GM18517 (cell line): ENCODE measurements at regions not wholly inside any gene's neighbourhood (a gene's known extent, or its start where the extent isn't known, plus 50 kb on each side); places are given as distances from the start of the nearest gene placed in this dataset.

Experiments
- ATAC-seq: cut with Tn5 transposase; IDR thresholded peaks from one replicate; pipeline ENCODE4 v1.9.1; 2021; ENCODE audit warnings: mild to moderate bottlenecking, moderate library complexity; ENCODE audit not compliant: unreplicated experiment

DNA sequence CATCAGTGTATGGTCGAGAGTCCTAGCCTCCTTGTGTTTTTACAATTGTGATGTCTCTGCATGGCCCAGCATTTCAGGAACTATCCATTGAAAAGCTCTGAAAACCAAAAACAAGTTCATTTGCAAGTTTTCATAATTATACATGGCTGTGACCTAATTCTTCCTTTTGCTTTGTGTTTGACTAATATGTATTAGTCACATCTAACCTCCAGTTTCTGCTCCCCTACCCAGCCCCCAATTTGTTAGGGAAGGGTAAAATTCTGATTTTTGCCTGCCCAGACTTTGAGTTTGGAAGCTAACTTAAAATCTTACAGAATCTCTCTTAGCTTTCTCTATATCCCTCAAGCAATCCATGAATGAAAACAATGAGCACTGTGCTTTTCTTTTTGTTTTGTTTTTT, 128.2 kb upstream of the SEMA6A start:
- ATAC-seq, result no peak

DNA sequence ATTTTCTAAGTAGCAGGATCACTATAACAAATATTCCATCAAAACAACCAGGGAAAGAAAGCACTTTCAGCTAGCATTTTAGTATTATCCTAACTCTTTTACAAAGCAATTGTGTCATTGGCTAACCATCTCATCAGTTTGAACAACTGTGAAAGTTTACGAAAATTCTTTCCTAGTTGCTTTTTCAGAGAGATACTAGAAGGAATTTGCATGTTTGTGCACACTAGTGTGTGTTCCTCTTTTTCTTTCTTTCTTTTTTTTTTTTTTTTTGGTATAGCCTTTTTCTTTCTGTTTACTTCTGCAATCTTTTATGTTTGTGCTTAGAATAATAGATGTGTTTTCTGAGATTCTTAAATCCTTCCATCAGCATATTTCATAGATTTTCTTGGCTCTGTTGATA, 124.7 kb upstream of the SEMA6A start:
- peak; percentile 47 for ATAC-seq

DNA sequence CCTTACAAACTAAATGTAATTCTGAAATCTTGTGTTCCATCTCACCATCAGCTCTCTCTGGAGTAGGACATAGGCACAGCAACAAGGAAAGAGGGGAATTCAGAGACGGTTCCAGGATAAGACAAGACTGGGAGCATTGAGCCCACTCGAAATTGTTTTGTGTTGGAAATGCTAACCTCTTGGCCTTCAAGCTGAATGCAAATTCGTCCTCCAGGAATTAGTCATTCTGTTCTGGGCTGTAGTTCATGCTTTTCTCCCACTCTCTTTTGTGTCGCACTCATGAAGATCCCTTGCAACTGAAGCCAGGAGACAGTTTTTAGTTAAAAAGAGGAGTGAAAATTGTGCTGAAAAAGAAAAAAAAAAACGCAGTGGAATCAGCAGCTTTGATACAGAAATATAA, 121.7 kb upstream of the SEMA6A start:
- peak; percentile 89 for ATAC-seq

DNA sequence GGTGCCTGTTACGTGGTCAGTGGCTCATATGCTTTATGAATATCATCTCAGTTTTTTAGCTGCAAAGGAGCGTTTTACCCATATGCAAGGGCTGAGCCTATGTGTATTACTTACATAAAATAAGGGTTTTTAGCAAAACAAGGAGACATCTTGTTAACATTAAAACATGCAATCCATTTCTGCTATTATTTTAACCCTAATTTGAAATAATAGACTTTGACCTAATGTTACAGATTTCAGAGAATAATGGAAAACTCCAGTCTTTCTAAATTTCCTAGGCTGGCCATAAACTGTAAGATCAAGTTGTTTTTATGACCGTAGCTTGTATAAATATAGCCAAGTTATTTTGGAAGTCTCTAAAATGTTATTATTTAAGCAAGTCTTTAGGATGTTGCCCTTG, 121.1 kb upstream of the SEMA6A start:
- no peak for ATAC-seq

DNA sequence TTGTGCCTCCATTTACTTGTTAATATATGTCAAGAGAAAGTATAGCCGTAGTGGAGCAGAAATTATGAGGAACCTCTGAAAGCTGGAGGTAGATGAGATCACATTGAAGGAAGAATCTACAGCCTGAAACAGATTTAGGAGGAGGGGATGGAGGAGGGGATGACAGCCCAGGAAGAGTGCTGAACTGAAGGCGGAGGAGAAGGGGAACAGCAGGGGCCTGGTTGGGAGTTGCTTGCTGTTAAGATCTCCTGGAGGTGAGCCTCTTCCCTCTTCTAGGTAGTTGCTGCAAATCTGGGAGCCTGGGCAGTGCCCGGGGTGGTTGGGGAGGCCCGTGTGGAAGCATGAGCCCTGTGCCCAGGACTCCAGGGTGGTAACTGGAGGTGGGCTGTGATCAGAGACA, 111.8 kb upstream of the SEMA6A start:
- no peak for ATAC-seq

DNA sequence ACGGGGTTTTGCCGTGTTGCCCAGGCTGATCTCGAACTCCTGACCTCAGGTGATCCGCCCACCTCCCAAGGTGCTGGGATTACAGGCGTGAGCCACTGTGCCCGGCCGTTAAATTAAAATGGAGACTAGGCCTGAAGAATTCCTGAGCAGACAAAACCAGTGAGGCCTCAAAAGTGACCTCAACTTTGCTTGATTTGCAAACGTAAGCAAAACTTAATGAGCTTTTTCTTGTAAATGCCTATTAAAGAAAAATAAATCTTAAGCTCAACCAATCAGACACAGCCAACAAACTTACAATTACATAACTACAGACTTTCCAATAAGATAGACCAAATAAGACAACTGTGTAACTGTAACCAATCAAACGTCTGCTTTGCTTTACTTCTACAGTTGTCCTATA, 111.3 kb upstream of the SEMA6A start:
- no peak for ATAC-seq

DNA sequence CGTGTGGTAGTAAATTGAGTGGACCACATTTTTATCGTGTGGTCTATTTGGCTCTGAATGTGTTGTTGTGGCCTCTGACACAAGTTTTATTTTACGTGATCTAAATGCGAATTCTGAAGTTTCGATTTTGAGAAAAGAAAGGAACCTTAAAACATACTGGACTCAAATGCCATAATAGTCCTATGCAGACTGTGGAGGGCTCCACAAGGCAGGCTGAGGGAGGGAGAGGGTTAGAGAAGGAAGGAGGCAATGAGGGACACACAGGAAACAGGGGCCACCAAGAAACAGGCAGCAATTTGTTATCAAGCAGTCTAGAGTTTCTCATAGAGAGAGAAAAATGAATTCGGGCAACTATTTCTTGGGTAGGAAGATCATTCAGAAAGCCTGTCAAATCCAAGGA, 110.4 kb upstream of the SEMA6A start:
- no peak for ATAC-seq

DNA sequence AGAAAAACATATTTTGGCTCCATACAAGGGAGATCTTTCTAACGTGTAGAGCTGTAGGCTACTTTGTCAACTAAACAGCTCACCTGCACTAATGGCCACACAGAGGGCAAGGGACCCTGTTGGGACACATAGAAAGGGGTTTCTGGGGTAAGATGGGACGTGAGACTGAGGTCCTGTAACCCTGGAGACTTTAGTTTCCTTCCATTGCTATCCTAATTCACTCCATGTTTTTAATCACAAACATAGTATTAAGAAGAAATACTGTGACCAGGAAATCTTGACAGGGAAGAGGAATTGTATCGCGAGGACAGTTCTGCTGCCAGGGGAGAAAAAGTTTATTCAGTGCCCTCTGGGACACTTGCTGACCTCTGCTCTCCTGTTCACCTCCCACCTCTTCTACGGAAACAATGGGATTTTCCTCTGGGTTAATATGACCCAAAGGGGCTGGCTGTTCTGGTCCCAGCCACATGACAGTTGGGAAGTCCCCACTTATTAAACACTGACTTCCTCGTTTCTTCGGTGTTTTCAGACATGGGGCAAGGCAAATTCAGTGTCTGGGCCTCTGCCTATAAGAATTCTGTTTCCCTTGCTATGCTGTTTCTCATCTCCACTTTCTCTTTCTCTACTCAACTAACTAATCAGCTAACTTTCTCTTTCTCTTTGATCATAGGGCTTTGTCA, 106.9 kb upstream of the SEMA6A start:
- peak; percentile 99 for ATAC-seq

DNA sequence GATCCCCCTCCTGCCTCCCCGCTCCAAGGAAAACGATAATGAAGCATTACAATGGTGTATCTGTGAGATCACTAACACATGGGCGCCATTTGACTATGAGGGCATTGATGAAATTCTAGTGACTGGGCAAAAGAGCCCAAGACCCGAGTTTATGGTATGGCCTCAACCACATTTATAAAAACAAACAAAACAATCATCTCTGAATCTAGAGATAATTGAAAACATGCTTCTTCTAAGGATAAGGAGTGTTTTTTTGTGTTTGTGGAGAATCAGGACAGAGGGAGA, 100.9 kb upstream of the SEMA6A start:
- ATAC-seq, result no peak

DNA sequence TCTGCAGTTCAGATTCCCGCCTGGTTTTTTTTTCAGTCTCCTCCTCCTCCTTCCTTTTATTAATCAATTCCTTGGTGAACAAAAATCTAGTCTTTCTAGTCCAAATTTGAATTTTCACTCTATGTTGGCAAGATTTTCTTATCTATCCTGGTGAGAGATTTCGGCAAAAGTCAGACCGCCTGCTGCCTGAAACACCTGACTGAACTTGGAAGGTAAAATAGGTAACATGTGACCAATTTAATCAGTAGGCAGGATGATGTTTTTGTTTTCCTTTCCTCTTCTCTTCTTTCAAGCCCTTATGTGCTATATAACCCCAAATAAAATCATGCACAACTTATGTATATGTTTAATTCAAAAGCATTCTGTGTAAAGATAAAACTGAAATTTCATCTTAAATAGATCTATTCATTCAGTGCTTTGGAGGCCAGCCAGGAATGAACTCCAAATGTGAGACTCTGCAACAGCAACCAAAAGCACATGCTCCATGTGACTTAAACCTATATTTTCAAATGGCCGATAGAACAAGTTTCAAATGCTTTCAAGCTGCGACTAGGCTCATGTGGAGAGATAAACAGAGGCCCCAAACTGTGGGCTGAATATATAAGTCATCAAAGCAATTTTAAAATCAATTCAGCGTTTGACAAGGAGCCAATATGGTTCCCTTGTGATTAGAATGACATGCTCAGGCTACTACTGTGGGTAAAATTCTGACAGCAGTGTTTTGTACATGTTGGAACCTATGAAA, 100.4 kb upstream of the SEMA6A start:
- no peak for ATAC-seq

DNA sequence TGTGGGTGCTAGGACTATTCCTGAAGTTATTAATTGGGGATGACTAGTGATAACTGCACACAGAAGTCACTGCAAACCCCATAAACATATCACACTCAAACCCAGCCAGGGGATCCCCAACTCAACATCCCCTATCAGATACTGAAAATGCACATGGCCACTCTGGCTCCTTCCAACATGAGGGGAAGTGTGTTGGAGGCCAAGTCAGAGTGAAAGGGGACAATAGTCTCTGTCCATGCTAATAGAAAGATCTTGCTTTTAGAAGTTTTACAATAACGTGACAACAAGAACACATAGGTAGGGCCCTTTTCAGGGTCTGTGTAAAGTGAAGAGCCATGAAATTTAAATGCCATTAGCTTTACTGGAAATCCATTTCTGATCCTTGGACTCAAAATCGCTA, 98.8 kb upstream of the SEMA6A start:
- no peak for ATAC-seq

DNA sequence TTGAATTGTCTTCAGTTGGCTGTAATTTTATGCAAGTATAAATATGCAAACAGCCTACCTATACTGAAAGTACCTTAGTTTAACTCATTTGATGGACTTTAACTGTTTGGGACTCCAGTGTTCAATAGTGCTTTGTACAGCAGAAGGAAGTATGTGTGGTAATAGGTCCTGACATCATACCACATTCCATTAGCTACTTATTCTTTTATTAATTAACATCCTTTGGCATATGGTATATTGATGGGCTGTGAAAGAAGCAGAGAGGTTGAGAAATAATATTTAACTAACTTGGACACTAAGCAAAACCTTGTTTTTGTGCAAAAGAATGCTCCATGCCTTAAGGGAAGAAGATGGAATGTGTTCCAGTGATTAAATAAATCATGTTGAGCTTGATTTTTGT, 97.6 kb upstream of the SEMA6A start:
- ATAC-seq, result no peak

DNA sequence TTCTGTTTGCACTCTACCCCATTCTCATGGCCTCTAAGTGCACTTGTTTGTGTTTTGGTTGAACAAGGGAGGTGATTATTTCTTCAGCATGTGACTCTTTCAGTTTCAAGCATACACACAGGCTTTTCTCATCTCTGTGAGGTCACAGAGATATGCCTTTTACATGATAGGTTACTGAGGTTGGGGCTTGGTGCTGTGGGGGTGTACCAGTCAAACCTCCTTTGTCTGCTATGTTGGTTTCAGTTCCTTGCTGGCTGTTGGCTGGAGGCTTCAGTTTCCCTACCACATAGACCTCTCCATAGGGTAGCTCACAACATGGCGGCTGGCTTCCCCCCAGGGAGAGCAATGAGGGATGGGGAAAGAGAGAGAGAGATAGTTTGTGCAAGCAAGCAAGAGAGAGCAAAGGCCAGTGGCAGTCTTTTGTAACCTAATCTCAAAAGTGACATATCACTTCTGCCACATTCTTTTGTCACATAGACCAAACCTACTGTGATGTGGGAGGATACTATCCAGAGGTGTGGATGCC, 96.7 kb upstream of the SEMA6A start:
- peak; percentile 99 for ATAC-seq

DNA sequence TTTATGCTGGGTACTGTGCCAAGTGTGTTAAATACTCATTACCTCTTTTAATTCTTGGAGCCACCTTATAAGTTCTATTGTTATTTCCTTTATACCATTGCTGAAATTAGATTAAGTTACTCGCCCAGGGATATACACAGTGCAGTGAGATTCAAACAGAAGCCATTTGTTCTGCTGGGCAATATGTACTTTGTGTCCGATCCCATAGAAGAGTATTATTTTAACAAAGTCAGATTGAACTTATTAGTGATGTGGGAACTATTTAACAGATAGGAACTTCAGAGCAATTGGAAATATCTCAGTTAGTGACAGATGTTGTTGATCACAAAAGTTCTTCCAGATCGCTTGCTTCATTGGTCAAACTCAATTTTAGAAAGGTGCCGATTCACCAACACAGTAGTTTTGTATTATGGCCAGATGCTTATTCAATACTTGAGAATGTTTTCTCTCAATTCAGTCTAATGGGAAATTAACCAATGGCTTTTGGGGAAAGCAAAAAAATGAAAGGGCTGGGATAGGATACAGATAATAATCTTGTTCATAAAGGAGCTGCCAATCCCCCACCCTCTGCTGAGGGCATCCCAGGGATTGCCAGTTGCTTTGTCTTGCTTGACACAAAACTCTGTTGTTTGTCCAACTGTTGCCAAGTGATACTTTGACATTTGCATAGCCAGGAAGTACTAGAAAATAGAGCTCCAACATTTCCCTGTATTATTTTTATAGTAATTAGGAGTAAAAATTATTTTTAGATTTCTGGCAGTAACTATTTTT, 94.8 kb upstream of the SEMA6A start:
- no peak for ATAC-seq

DNA sequence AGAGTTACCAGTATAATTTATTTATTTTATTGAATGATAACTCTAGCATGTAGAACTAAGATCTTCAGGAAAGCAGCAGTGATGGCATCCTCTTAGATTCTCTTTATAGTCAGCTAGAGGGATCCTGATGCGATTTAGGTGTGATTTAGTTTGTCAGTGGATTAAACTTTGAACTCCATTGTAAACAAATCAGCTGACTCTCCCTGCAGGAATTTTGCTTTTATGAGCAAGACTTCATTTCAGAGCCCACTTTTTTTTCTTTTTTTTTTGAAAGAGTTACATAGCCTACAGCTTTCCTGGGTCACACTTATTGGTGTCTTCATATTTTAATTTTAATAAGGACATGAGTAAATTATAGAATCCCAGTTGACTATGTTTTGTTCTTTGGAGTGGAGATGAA, 93.8 kb upstream of the SEMA6A start:
- no peak for ATAC-seq

DNA sequence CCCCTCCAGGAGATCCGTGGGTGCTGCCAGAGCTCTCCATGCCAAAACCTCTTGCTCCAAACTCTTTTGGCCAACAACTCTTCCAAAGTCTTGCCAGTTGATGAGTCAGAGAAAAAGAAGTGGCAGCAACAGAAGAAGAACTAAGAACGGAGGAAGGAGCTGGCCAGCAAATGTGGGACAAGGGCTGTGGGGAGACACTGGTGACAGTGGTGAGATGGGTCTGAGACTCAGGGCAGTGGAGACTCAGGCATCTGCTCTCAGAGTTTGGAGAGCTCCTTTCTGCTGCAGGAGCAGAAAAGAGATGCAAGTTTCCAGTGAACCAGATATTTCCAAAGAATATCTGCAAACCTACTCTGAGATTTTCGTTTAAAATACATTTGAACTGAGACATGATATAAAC, 92.3 kb upstream of the SEMA6A start:
- ATAC-seq, result no peak

DNA sequence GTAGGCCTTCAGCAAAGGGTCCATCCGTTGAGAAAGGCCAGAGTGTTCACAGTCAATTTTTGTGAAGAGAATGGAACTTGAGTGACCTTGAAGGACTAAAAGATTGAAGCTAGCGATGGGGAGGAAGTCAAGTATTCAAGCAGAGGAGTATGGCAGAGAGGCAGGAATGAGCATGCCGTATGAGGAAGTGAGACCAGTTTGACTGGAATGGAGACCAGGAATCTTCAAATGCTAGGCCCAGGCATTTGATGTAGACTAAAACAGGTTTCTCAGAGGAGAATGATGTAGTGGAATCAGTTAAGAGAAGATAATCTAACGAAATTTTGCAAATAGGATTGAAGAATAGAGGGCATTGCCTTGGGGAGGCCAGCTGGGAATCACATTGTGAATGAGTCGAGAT, 90.4 kb upstream of the SEMA6A start:
- ATAC-seq, result no peak

DNA sequence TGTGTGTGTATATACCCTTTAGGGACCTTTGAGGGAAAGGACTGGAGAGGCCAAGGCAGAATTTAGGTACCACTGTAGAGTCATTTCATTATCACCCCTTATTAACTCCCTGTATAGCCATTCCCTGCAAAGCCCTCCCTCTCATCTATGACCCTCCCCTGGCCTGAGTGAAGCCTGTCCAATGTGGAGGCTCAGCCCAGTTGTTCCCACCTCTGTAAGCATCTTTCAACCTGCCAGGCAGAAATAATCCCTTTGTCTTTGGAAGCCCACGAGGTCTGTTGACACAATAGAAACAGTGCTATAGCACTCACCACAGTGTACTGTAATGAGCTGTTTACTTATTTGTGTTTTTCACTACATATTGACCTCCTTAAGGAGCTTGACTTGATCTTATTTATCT, 88.5 kb upstream of the SEMA6A start:
- no peak for ATAC-seq

DNA sequence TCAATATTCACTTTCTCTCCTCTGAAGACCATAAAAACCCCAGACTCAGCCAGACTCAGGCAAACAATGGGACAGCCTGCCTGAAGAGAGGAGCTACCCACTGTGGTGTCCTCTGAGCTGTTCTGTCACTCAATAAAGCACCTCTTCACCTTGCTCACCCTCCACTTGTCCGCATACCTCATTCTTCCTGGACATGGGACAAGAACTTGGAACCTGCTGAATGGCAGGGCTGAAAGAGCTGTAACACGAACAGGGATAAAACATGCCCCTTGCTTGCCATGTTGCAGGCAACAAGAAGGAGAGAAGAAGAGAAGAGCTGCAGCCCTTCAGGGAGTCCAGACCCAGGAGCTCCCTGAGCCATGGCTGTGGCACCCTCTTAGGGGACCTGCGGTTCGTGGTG, 86.8 kb upstream of the SEMA6A start:
- ATAC-seq, result no peak

DNA sequence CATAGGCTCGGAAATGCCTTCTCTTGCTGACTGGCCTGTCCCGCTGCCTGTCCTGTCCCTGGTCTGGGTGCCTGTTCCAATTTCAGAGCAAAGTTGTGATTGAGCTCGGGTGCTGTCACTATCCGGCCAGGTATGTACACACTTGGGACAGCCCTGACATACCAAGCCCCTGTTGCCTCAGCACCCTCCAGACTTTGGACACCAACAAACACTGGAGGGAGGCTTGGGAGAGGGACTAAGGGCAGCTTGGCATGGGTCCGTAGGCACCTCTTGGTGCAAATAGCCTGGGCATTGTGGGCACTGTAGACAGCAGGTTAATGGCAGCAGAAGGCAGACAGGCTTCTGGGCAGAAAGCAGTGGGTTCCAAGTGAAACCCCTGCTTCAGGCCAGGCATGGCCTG, 86.3 kb upstream of the SEMA6A start:
- ATAC-seq, result no peak

DNA sequence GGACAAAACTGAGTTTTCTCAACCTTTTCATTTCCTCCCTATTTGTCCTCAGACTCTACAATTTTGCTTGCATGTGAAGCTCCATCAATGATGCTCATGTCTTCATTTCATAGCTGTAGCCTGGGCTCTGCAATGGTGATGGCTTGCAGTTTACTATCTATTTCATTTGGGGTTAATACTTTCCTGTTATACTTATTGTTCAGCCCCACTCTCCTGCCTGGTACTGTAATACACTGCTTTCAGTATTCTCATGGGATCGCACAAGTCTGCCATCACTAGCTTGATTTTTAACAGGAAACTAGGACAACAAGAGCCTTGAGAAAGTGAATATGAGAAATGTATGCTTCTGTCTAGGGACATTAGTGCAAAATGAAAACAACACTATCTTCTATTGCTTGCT, 84.2 kb upstream of the SEMA6A start:
- ATAC-seq, result no peak

DNA sequence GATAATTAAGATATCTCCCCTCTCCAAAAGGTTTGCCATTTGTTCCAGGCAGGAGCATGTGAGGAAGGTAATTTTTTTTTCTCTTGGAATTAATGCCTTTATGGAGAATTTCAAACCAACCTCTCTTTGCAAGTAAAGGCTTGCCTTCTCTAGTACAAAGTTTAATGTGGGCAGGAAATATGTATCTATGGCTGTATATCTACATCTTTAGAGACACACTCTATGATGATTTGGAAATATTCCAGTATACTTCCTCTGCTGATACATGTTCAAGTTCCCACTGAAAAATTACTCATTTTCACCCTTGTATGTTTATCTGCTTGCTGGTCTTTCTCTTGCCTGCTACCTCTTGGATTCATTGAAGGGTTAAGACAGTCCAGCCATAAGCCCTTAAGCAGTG, 83.5 kb upstream of the SEMA6A start:
- no peak for ATAC-seq
